ENCODE measurements at regions not wholly inside any gene's neighbourhood (a gene's known extent, or its start where the extent isn't known, plus 50 kb on each side); places are given as distances from the start of the nearest gene placed in this dataset.

- DNase-seq (ENCODE audit: low read depth), result no peak
Observed at GRCh38 chr18:47331641-47332040, 80.2 kb upstream of the SKOR2 start.

GRCh38 chr18:47331026-47331425 is 79.6 kb upstream of the SKOR2 start:
- DNase-seq (ENCODE audit: low read depth), result no peak

GRCh38 chr18:47323158-47323557 is 71.7 kb upstream of the SKOR2 start:
- no peak for DNase-seq (ENCODE audit: low read depth)

DNA sequence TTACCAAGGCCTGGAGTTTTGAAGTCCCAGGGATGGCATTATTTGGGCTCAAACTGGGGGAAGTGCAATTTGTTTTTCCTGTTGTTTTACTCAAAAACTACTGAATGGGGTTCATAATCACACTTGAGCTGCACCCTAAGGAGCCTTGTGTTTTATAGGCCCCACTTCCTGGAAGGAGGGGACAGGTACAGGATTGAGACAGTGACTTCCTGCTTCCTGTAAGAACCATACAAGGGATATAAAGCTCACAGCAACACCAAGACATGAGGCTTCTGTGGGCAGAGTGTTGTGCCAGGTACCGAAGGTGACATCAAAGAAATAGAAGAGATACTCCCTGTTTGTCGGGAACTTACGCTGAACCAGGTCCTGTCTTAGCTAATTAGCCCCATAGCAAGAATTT is 70.4 kb upstream of the SKOR2 start:
- no peak for DNase-seq (ENCODE audit: low read depth)

GRCh38 chr18:47317824-47318508 is 66.5 kb upstream of the SKOR2 start:
- no peak for DNase-seq (ENCODE audit: low read depth)

DNA sequence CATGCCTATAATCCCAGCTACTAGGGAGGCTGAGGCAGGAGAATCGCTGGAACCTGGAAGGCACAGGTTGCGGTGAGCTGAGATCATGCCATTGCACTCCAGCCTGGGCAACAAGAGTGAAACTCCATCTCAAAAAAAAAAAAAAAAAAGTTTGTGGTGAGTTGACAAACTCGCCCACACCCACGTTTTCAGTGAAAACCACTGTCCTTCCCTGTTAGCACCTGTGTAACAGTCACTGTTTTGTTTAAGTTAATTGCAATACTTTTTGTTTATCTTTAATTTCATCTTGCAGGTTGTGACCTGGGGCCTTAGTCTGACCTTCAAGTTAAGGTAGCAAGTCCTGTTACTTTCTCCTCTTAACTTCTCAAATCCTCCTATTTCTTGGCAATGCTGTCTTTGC is 65.5 kb upstream of the SKOR2 start:
- DNase-seq (ENCODE audit: low read depth), result no peak

- DNase-seq (ENCODE audit: low read depth), result no peak
Observed at GRCh38 chr18:47313901-47314300, 62.4 kb upstream of the SKOR2 start.

- DNase-seq (ENCODE audit: low read depth), result no peak
Observed at GRCh38 chr18:47311585-47311984, 60.1 kb upstream of the SKOR2 start.
